H1 (cell line): ENCODE measurements at regions not wholly inside any gene's neighbourhood (a gene's known extent, or its start where the extent isn't known, plus 50 kb on each side); places are given as distances from the start of the nearest gene placed in this dataset.
A peak's percentile ranks its signal among the peaks of the same experiment; 100 is the strongest.

ENCODE experiments used
- CTCF ChIA-PET: fragments of 300-600 bp; sonication (Branson Sonifier 250); formaldehyde crosslinking; loops from one replicate; lab custom pipeline; 2021; ENCODE audit not compliant: partially characterized antibody; lab: Charles Lee
- POLR2A ChIA-PET: fragments of 300-600 bp; sonication (Branson Sonifier 250); formaldehyde crosslinking; loops from one replicate; lab custom pipeline; 2021; ENCODE audit warnings: inconsistent platforms; ENCODE audit not compliant: partially characterized antibody; lab: Charles Lee
- DNase-seq, 2 experiments: peaks; one replicate each; pipeline versions ENCODE4 v3.0.0 to v3.0.0-alpha.2; 2010 to 2022; ENCODE audit warnings: low spot score in 2 of 2, low read depth in 1 of 2, mixed read lengths in 1 of 2
- FAIRE-seq: peaks from 2 replicates; lab custom pipeline; 2011; peaks lifted over from hg19 to GRCh38; lab: Jason Lieb, UNC
- H2AFZ ChIP-seq: 2 replicates; pipeline ENCODE4 v1.8.1; 2012; ENCODE audit warnings: low read length, inconsistent platforms
- H2AK5ac ChIP-seq: 2 replicates; pipeline ENCODE4 v1.6.1; 2013; ENCODE audit warnings: low read depth, low read length
- H2BK120ac ChIP-seq: replicated peaks from 2 replicates; pipeline ENCODE3; 2013; ENCODE audit warnings: low read depth, low read length, inconsistent platforms
- H2BK12ac ChIP-seq: 2 replicates; pipeline ENCODE4 v1.6.1; 2013; ENCODE audit warnings: low read depth, low read length
- H2BK15ac ChIP-seq: 2 replicates; pipeline ENCODE4 v1.6.1; 2013; ENCODE audit warnings: low read length
- H2BK20ac ChIP-seq: 2 replicates; pipeline ENCODE4 v1.6.1; 2013; ENCODE audit warnings: low read length
- H2BK5ac ChIP-seq: 2 replicates; pipeline ENCODE4 v1.6.1; 2013; ENCODE audit warnings: low read depth, low read length
- H3K14ac ChIP-seq: 2 replicates; pipeline ENCODE4 v1.6.1; 2013; ENCODE audit warnings: inconsistent platforms; ENCODE audit not compliant: insufficient read length
- H3K18ac ChIP-seq: 2 replicates; pipeline ENCODE4 v1.6.1; 2013; ENCODE audit warnings: low read length; ENCODE audit errors: extremely low read depth
- H3K23ac ChIP-seq: 2 replicates; pipeline ENCODE4 v1.6.1; 2013; ENCODE audit warnings: inconsistent platforms; ENCODE audit not compliant: insufficient read length
- H3K23me2 ChIP-seq: 2 replicates; pipeline ENCODE4 v1.6.1; 2013; ENCODE audit warnings: low read depth, low read length
- H3K27ac ChIP-seq: 2 replicates; pipeline ENCODE4 v1.6.1; 2011; ENCODE audit warnings: low read depth, low read length, inconsistent platforms
- H3K27me3 ChIP-seq, 4 experiments: replicated peaks in 1 of 4; 1 replicate in 1 of 4; 2 replicates in 3 of 4; pipeline versions ENCODE4 v1.6.1 to v1.8.1; 2011 to 2013; ENCODE audit warnings: low read length in 3 of 4, mild to moderate bottlenecking in 3 of 4, inconsistent platforms in 2 of 4, mixed read lengths in 2 of 4, moderate library complexity in 1 of 4; ENCODE audit not compliant: control insufficient read depth in 3 of 4, insufficient read depth in 3 of 4; ENCODE audit errors: extremely low read depth in 1 of 4
- H3K36me3 ChIP-seq, 4 experiments: 2 replicates each; pipeline versions ENCODE4 v1.6.1 to v1.8.1; 2011 to 2013; ENCODE audit warnings: mild to moderate bottlenecking in 4 of 4, low read length in 3 of 4, moderate library complexity in 2 of 4, control low read depth in 1 of 4, inconsistent platforms in 1 of 4; ENCODE audit not compliant: insufficient read depth in 4 of 4, control insufficient read depth in 2 of 4
- H3K4ac ChIP-seq: replicated peaks from 2 replicates; pipeline ENCODE3; 2013; ENCODE audit warnings: low read length, low read depth, mixed read lengths, inconsistent platforms; ENCODE audit not compliant: insufficient read length
- H3K4me1 ChIP-seq, 4 experiments: replicated peaks in 1 of 4; 1 replicate in 1 of 4; 2 replicates in 3 of 4; pipeline versions ENCODE4 v1.6.1 to v1.8.1; 2011 to 2013; ENCODE audit warnings: low read length in 3 of 4, inconsistent platforms in 2 of 4, mixed read lengths in 1 of 4; ENCODE audit not compliant: insufficient read depth in 4 of 4, control insufficient read depth in 3 of 4
- H3K4me2 ChIP-seq, 2 experiments: 2 replicates each; pipeline versions ENCODE4 v1.6.1 to v1.8.1; 2011 to 2013; ENCODE audit warnings: low read depth in 2 of 2, low read length in 2 of 2, control low read depth in 1 of 2, inconsistent platforms in 1 of 2, mild to moderate bottlenecking in 1 of 2; ENCODE audit not compliant: insufficient read depth in 1 of 2
- H3K4me3 ChIP-seq, 4 experiments: fragments of 200-600, 300-600 bp in 1 of 4; sonication (generic), shearing (Covaris generic), sonication (Bioruptor Twin) in 1 of 4; 2 replicates each; pipeline versions ENCODE4 v1.5.1 to v1.8.1; 2011 to 2016; ENCODE audit warnings: low read length in 4 of 4, low read depth in 3 of 4, control low read depth in 2 of 4, inconsistent platforms in 2 of 4, mild to moderate bottlenecking in 2 of 4, mixed read lengths in 1 of 4, moderate library complexity in 1 of 4; ENCODE audit not compliant: insufficient read depth in 2 of 4; ENCODE audit errors: extremely low read depth in 1 of 4
- H3K56ac ChIP-seq: replicated peaks from 2 replicates; pipeline ENCODE3; 2013; ENCODE audit warnings: low read depth, mild to moderate bottlenecking, mixed read lengths, low read length, inconsistent platforms; ENCODE audit not compliant: insufficient read length
- H3K79me1 ChIP-seq: 2 replicates; pipeline ENCODE4 v1.6.1; 2013; ENCODE audit warnings: low read depth, low read length, control low read depth
- H3K79me2 ChIP-seq, 2 experiments: 2 replicates each; pipeline versions ENCODE4 v1.6.1 to v1.8.1; 2012 to 2013; ENCODE audit warnings: low read length in 2 of 2, mild to moderate bottlenecking in 2 of 2, inconsistent platforms in 1 of 2; ENCODE audit not compliant: insufficient read depth in 2 of 2, control insufficient read depth in 1 of 2
- H3K9ac ChIP-seq, 4 experiments: replicated peaks in 1 of 4; 1 replicate in 1 of 4; 2 replicates in 3 of 4; pipeline versions ENCODE4 v1.6.1 to v1.8.1; 2011 to 2013; ENCODE audit warnings: low read depth in 3 of 4, low read length in 3 of 4, control low read depth in 2 of 4, mild to moderate bottlenecking in 2 of 4, moderate library complexity in 2 of 4, inconsistent platforms in 1 of 4; ENCODE audit errors: extremely low read depth in 1 of 4
- H3K9me3 ChIP-seq, 2 experiments: 2 replicates each; pipeline versions ENCODE4 v1.6.1 to v1.8.1; 2012 to 2013; ENCODE audit warnings: mild to moderate bottlenecking in 2 of 2, moderate library complexity in 2 of 2, control low read depth in 1 of 2, inconsistent platforms in 1 of 2, low read depth in 1 of 2, low read length in 1 of 2, mixed read lengths in 1 of 2; ENCODE audit not compliant: insufficient read depth in 2 of 2
- H4K20me1 ChIP-seq, 2 experiments: replicated peaks in 1 of 2; 2 replicates each; pipeline versions ENCODE3 to v1.8.1; 2011 to 2013; ENCODE audit warnings: inconsistent platforms in 2 of 2, low read length in 2 of 2, mild to moderate bottlenecking in 1 of 2; ENCODE audit not compliant: insufficient read depth in 2 of 2, control insufficient read depth in 1 of 2
- H4K5ac ChIP-seq: 2 replicates; pipeline ENCODE4 v1.6.1; 2013; ENCODE audit warnings: low read length, low read depth, mixed read lengths, inconsistent platforms; ENCODE audit not compliant: insufficient read length
- H4K8ac ChIP-seq: 2 replicates; pipeline ENCODE4 v1.8.0; 2013; ENCODE audit warnings: mild to moderate bottlenecking, moderate library complexity, low read length, inconsistent platforms; ENCODE audit not compliant: insufficient read depth; ENCODE audit errors: extremely low read depth
- H4K91ac ChIP-seq: replicated peaks from 2 replicates; pipeline ENCODE3; 2013; ENCODE audit warnings: low read length, mixed read lengths, inconsistent platforms; ENCODE audit not compliant: insufficient read length
- RAD21 ChIP-seq, 2 experiments: IDR thresholded peaks in 1 of 2; conservative IDR thresholded peaks in 1 of 2; 2 replicates each; pipeline ENCODE4 v1.6.1; 2011; ENCODE audit warnings: low read depth in 2 of 2, low read length in 2 of 2, improper control_type of control experiment in 1 of 2, inconsistent platforms in 1 of 2, mild to moderate bottlenecking in 1 of 2, moderate library complexity in 1 of 2
- WGBS, 2 experiments: shearing (Covaris generic) in 1 of 2; methylation state at CpG; one replicate each; pipeline versions ENCODE4 v1.1.6 to v1.1.7; 2013 to 2015; ENCODE audit warnings: low lambda C conversion rate in 2 of 2, mixed read lengths in 2 of 2, inconsistent platforms in 1 of 2, low coverage in 1 of 2, missing lambda C conversion rate in 1 of 2; ENCODE audit not compliant: insufficient replicate concordance in 2 of 2, insufficient coverage in 1 of 2, insufficient read length in 1 of 2; ENCODE audit errors: extremely low coverage in 1 of 2, missing lambda C conversion rate in 1 of 2; 5-methylcytosine and 5-hydroxymethylcytosine counted together

DNA sequence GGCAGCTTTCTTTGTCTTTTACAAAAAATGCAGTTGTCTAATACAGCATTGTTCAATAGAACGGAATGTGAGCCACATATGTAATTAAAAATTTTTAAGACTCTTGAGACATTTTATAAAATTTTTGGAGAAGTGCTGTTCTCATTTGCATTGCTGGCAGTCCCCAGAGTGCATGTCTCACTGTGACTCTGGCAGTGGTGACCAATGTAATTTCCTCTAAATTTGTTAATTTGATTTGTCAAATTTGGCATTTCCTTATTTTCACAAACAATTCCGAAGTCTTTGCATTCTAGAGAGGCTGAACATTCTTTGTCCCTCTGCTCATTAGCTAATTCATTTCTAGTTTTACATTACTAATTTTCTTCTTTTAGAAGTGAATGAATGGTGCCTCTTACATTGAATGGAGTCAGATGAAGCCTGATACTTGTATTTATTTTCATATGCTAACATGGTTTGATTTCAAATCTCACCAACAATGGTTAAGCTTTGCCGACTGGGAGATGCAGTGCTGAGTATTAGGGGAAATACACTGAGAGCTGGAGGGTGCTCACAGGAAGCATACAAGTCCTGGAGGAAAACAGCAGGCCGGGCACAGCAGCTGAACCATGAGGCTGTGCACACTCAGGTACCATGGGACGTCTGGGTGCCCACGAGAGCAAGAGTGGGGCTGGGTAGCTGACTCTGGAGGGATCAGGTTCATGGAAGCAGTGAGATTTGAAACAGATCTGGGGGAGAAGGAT lies 68.5 kb upstream of the ARMC2 start:
- 62% methylated on average over 6 of the region's 6 CpGs; no CpG with 5 or more reads in 1 of the 2 experiments for WGBS, 2 experiments
- no peaks in the 10 kb centered on the region for H3K79me2 ChIP-seq
- no peak overlapping the region for H4K91ac ChIP-seq
- peaks cover 0 to 5% (median 3%) of the 10 kb centered on the region in 4 experiments; a peak in 3 of 7 replicates for H3K27me3 ChIP-seq
- no peaks in the 10 kb centered on the region for H3K9me3 ChIP-seq
- H3K14ac ChIP-seq: no peak overlapping the region
- H3K4me2 ChIP-seq: peak overlapping the region in 1 of 2 experiments; percentile 95; a peak in 2 of 4 replicates
- no peak overlapping the region for H3K9ac ChIP-seq
- ChIA-PET POLR2A (interaction anchor here (1.3 to 1.6 kb wide), 2 partner anchors 12 to 17 kb away, joined by 3 read pairs; no protein-coding TSS in a partner anchor), CTCF (interaction anchor here (0.6 to 2.5 kb wide), 9 partner anchors 13 to 528 kb away, joined by 3 to 11 read pairs (median 3); no protein-coding TSS in a partner anchor)
- H2AFZ ChIP-seq: no peak overlapping the region
- H2BK15ac ChIP-seq: 0 out of 2 replicates have a peak overlapping the region, but pooled peaks have one; percentile 47
- H4K5ac ChIP-seq: no peak overlapping the region
- peak overlapping the region; percentile 82; the same call in 1 of the 2 replicates for H2BK20ac ChIP-seq
- H3K56ac ChIP-seq: no peak overlapping the region
- no peaks in the 10 kb centered on the region for H3K79me1 ChIP-seq
- H2BK5ac ChIP-seq: peak overlapping the region; percentile 79; the same call in 1 of the 2 replicates
- FAIRE-seq (no peak), DNase-seq (no peak)
- H3K4me3 ChIP-seq: no peak overlapping the region
- H4K20me1 ChIP-seq: no peaks in the 10 kb centered on the region
- no peaks in the 10 kb centered on the region for H3K36me3 ChIP-seq
- no peak overlapping the region for H3K27ac ChIP-seq
- peaks cover 5% of the 10 kb centered on the region for H3K23me2 ChIP-seq
- H3K18ac ChIP-seq: peak overlapping the region; percentile 51; the same call in 1 of the 2 replicates
- H4K8ac ChIP-seq: no peak overlapping the region
- no peak overlapping the region for H3K4ac ChIP-seq
- H3K4me1 ChIP-seq: peaks cover 0 to 14% (median 13%) of the 10 kb centered on the region in 4 experiments; a peak in 6 of 7 replicates
- no peak overlapping the region for H3K23ac ChIP-seq
- H2BK12ac ChIP-seq: peak overlapping the region; percentile 69; the same call in 1 of the 2 replicates
- no peak overlapping the region for H2BK120ac ChIP-seq
- TF ChIP-seq RAD21 (IDR thresholded peaks at IDR 0.05 in 1 of 2, conservative IDR thresholded peaks at IDR 0.05 in 1 of 2; ENCODE audit: low read depth in 2 of 2, low read length in 2 of 2): no peak
- H2AK5ac ChIP-seq: no peak overlapping the region
